GM19238 (cell line): ENCODE measurements at regions not wholly inside any gene's neighbourhood (a gene's known extent, or its start where the extent isn't known, plus 50 kb on each side); places are given as distances from the start of the nearest gene placed in this dataset.
"Not testable (repeated sequence)": the region's sequence is repeated elsewhere in the genome, so short reads cannot be mapped to it uniquely, and the experiment has no call there.

ENCODE experiments used
- DNase-seq: peaks from one replicate; pipeline ENCODE4 v3.0.0; 2011; ENCODE audit warnings: low spot score; ENCODE audit not compliant: insufficient read length

DNA sequence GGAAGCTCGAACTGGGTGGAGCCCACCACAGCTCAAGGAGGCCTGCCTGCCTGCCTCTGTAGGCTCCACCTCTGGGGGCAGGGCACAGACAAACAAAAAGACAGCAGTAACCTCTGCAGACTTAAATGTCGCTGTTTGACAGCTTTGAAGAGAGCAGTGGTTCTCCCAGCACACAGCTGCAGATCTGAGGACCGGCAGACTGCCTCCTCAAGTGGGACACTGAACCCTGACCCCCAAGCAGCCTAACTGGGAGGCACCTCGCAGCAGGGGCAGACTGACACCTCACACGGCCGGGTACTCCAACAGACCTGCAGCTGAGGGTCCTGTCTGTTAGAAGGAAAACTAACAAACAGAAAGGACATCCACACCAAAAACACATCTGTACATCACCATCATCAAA is 730.9 kb upstream of the ACTRT1 start:
- DNase-seq = not testable (repeated sequence)

- no peak for DNase-seq
Observed at GRCh38 chrX:128781506-128781905, 729.3 kb upstream of the ACTRT1 start.

GRCh38 chrX:128780934-128781333 is 728.7 kb upstream of the ACTRT1 start:
- DNase-seq = no peak

DNA sequence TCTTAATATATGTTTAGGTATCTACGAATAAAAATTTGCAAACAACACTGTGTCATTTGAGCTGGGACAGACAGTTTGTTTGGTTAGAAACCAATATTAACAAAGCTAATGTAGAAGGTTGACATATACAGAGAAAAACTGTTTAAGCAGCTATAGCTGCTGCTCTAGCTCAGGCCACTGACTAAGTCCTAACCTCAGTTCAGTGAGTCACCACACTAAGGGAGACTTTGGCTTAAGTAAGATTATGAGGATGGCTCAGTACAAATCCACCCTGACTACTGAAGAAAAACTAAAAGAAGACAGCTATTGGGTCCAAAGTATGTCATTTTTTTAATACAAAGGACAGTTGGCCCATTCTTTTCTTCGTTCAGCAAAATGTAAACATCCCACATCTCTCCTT is 717.3 kb upstream of the ACTRT1 start:
- no peak for DNase-seq

- no peak for DNase-seq
Observed at GRCh38 chrX:128759745-128760144, 707.5 kb upstream of the ACTRT1 start.

- DNase-seq = no peak
Observed at GRCh38 chrX:128759177-128759576, 707.0 kb upstream of the ACTRT1 start.

- DNase-seq = no peak
Observed at GRCh38 chrX:128754130-128754529, 701.9 kb upstream of the ACTRT1 start.

- no peak for DNase-seq
Observed at GRCh38 chrX:128739539-128739938, 687.3 kb upstream of the ACTRT1 start.

DNA sequence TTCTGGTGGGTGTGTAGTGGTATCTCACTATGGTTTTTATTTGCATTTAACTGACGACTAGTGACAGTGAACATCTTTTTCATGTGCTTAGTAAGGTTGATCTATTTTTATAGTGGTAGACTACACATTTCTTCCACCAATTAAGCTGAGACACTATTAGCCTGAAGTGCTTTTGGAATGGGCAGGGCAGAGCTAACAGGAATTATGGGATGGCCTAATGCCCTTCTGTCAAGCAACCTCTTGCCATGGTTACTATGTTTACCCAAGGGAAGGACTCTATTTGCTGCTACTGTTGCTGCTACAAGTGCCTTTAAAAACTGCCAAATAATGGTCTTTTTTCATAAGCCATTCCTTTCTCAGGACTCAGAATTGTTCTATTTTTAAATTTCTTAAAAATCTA is 676.7 kb upstream of the ACTRT1 start:
- DNase-seq = no peak

GRCh38 chrX:128717635-128718578 is 665.7 kb upstream of the ACTRT1 start:
- no peak for DNase-seq

GRCh38 chrX:128714425-128714824 is 662.2 kb upstream of the ACTRT1 start:
- DNase-seq = no peak

- DNase-seq = no peak
Observed at GRCh38 chrX:128699716-128700285, 647.6 kb upstream of the ACTRT1 start.

DNA sequence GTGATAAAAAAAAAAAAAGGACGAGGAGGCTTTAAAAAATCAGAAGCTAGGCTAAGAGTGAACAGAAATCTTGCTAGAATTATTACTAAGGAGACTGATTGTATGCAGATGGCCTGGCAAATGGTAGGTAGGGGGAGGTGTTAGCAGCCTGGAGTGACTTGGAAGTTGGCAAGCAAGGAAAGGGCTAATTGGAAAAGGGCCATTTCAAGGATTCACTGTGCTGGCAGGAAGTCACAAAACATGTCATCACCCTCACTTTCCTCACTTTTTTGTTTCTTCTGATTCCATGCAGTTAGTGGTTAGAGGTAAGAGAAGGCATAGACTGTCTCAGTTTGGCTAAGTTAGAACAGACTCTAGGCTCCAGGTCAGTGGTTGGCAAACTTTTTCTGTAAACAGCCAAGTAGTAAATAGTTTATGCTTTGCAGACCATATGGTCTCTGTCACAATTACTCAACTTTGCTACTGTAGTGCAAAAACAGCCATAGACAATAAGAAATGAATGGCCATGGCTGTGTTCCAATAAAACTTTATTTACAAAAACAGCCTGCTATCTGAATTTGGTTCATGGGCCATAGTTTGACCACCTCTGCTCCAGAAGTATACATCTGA is 646.5 kb upstream of the ACTRT1 start:
- DNase-seq = no peak

DNA sequence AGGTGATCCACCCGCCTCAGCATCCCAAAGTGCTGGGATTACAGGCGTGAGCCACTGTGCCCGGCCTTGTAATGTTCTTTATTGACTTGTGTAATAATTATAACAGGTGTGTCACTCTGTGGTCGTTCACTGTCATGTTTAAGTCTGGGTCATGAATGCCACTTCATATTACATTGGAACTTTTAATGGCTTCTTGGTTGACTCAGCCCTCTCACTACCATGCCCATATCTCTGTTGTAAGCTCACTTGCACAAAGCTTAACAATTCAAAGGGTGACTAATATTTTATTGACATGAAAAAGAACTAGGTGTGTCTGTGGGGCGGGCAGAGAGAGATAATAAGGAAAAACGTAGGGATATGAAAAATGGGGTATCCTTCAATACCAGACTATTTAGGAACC is 639.7 kb upstream of the ACTRT1 start:
- DNase-seq = no peak

- no peak for DNase-seq
Observed at GRCh38 chrX:128685387-128685786, 633.2 kb upstream of the ACTRT1 start.

- DNase-seq = no peak
Observed at GRCh38 chrX:128676651-128677050, 624.4 kb upstream of the ACTRT1 start.

GRCh38 chrX:128674326-128675086 is 622.3 kb upstream of the ACTRT1 start:
- not testable (repeated sequence) for DNase-seq

- DNase-seq = no peak
Observed at GRCh38 chrX:128664211-128664610, 612.0 kb upstream of the ACTRT1 start.

DNA sequence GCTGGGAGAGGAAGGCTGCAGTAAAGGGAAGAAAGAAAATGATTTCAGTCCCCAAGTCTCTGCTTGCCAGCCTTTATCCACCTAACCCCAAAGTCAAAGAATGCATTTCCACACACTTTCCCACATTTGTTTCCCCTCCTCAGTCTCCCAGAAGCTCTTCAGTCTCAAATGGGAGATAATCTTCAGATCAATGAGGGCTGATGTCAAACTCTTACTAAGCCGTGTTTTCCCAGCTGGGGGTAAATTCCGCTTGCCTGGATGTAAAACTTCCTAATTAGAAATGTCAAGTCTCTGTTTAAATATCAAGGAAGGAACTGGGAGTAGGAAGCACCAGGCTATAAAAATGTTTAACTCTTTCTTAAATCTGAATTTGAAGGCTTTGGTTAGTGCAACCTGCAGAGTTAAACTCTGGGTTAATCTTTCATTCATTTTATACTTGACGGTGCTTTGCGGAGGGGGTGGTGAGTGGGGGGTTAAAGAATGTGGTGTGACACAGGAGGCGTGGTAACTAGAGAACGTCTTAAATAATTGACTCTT is 601.4 kb upstream of the ACTRT1 start:
- no peak for DNase-seq

GRCh38 chrX:128650326-128650725 is 598.1 kb upstream of the ACTRT1 start:
- no peak for DNase-seq

DNA sequence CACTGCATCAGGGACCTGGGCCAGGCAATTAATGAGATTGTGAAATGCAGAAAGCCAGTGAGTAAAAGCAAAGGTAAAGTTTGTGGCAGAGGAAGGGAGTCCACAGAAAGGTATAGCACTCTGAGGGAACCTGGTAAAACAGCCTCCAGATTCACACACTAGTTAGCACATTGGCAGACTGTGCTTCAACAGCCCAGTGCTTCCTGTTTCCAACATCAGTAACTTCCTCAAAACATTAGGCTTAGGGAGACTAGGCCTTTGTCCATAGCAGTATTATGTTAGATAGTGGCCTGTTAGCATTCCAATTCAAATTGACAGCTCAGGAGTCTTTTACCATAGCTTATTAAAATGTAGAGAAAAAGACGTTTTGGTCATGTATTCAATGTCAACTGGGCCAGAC is 582.6 kb upstream of the ACTRT1 start:
- no peak for DNase-seq
